HG02970 (cell line): ENCODE measurements at regions not wholly inside any gene's neighbourhood (a gene's known extent, or its start where the extent isn't known, plus 50 kb on each side); places are given as distances from the start of the nearest gene placed in this dataset.
"Not testable (repeated sequence)": the region's sequence is repeated elsewhere in the genome, so short reads cannot be mapped to it uniquely, and the experiment has no call there.

ENCODE experiments used
- ATAC-seq: cut with Tn5 transposase; IDR thresholded peaks from one replicate; pipeline ENCODE4 v1.9.1; 2021; ENCODE audit warnings: mild to moderate bottlenecking, moderate library complexity, moderate number of reproducible peaks; ENCODE audit not compliant: unreplicated experiment, low FRiP score

- ATAC-seq: not testable (repeated sequence)
Observed at GRCh38 chr4:154907345-154908045, 126.4 kb downstream of the RBM46 start.

- ATAC-seq: no peak
Observed at GRCh38 chr4:154908168-154908567, 127.1 kb downstream of the RBM46 start.

GRCh38 chr4:154911097-154911496 lies 130.0 kb downstream of the RBM46 start:
- no peak for ATAC-seq

GRCh38 chr4:154911608-154912098 lies 130.6 kb downstream of the RBM46 start:
- ATAC-seq: no peak

GRCh38 chr4:154916068-154916467 lies 135.0 kb downstream of the RBM46 start:
- no peak for ATAC-seq

- ATAC-seq: no peak
Observed at GRCh38 chr4:154927126-154927680, 146.1 kb downstream of the RBM46 start.

- no peak for ATAC-seq
Observed at GRCh38 chr4:154928640-154929257, 147.7 kb downstream of the RBM46 start.

GRCh38 chr4:154936873-154937272 lies 155.8 kb downstream of the RBM46 start:
- no peak for ATAC-seq

- no peak for ATAC-seq
Observed at GRCh38 chr4:154939851-154940250, 158.8 kb downstream of the RBM46 start.

GRCh38 chr4:154942176-154942575 lies 161.1 kb downstream of the RBM46 start:
- no peak for ATAC-seq

GRCh38 chr4:154944996-154945395 lies 163.9 kb downstream of the RBM46 start:
- ATAC-seq: no peak

GRCh38 chr4:154946113-154946512 lies 165.0 kb downstream of the RBM46 start:
- ATAC-seq: no peak

- ATAC-seq: no peak
Observed at GRCh38 chr4:154953691-154954090, 172.6 kb downstream of the RBM46 start.

GRCh38 chr4:154954117-154954516 lies 173.0 kb downstream of the RBM46 start:
- no peak for ATAC-seq

- ATAC-seq: no peak
Observed at GRCh38 chr4:154958121-154958520, 177.0 kb downstream of the RBM46 start.

GRCh38 chr4:154958621-154959358 lies 177.7 kb downstream of the RBM46 start:
- no peak for ATAC-seq

- no peak for ATAC-seq
Observed at GRCh38 chr4:154959756-154960155, 178.7 kb downstream of the RBM46 start.

GRCh38 chr4:154960476-154960875 lies 179.4 kb downstream of the RBM46 start:
- ATAC-seq: no peak

GRCh38 chr4:154961263-154961662 lies 180.2 kb downstream of the RBM46 start:
- peak; percentile 56 for ATAC-seq

- no peak for ATAC-seq
Observed at GRCh38 chr4:154973244-154974035, 192.4 kb downstream of the RBM46 start.
